ENCODE measurements at regions not wholly inside any gene's neighbourhood (a gene's known extent, or its start where the extent isn't known, plus 50 kb on each side); places are given as distances from the start of the nearest gene placed in this dataset.

DNA sequence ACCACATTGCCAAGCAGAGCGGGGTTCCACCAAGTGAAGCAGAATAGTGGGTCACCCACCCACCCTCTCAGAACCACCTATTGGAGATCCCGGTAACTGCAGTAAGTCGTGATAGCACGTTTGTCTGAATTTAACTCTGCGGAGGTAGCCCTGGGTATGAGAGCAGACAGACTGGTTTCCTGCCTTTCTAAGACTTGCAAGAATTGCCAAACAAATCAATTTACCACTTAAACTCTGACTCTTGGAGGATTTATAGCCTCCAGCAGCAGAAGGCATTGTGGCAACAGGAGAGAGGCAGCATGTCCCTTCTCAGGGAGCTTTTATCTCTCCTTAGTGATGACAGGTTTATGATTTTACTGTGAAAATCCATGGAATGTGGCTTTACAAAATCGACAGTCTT is 287.9 kb upstream of the FMN2 start:
- DNase-seq = no peak

DNA sequence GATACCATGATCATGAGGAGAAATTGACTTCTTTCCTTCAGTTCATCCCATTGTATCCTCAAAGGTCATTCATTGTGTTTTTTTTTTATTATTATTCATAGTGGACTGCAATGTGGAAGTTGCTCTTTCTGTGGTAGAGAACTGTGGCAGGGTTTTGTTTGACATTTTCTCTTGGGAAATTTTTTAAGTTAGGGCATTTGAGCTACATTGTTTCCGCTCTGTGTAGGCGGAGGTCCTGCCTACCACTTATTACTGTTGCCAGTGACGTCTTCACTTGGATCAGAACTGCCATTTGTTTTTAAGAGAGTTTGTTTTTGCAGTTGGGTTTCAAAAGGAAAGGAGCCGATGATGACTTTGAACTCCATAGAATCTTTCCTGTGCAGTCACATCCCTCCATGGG is 287.4 kb upstream of the FMN2 start:
- no peak for DNase-seq

GRCh38 chr1:239805042-239805441 is 286.6 kb upstream of the FMN2 start:
- no peak for DNase-seq

GRCh38 chr1:239805851-239806772 is 285.6 kb upstream of the FMN2 start:
- no peak for DNase-seq

GRCh38 chr1:239806897-239807296 is 284.8 kb upstream of the FMN2 start:
- DNase-seq = no peak

DNA sequence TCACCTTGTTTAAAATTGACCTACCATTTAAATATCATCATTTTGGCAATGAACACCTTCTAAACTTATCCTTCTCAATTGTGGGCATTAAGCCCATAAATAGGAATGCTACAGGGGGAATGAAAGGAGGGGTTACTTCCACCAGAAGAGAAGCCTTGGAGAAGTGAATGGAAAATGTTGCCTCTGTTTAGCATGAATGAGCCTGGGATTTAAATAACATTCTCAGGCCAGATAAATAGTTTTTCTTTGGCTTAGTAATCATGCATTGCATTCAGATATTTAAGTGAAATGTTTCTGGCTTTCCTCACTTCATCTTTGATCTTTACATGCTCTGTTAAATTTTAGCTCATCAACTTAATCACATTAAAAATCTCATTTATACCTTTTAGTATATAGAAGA is 284.3 kb upstream of the FMN2 start:
- no peak for DNase-seq

GRCh38 chr1:239810061-239810481 is 281.6 kb upstream of the FMN2 start:
- DNase-seq = no peak

DNA sequence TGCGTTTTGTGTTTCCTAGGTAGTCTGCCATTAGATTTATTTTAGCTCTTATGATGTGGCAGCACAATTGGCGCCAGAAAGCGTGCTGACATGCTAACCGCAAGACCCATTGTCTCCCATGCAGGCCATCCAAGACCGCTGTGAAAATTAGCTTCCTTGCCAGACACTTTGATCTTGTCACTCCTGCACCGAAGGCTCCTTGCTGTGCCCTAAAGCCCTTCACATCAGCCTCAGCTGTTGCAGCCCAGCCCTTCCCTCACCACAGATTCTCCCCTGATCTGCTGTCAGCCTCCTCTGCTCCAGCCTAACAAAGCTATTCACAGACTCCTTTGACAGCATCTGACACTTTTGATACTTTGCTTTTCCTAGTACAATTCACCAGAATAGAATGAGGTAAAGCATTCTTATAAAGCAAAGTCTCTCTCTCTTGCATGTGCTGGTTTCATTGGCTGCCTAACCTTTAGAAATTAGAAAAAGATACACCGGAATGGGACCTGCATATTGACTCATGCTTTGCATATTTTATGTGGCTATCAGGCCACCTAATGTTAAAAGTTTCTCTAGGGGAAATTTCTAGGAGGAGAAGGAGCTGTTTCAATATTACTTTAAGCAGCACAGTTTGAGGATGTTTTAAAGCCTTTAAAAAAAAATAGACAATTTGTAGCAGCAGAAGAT is 280.3 kb upstream of the FMN2 start:
- peak in 1 of 2 experiments; percentile 14 for DNase-seq

DNA sequence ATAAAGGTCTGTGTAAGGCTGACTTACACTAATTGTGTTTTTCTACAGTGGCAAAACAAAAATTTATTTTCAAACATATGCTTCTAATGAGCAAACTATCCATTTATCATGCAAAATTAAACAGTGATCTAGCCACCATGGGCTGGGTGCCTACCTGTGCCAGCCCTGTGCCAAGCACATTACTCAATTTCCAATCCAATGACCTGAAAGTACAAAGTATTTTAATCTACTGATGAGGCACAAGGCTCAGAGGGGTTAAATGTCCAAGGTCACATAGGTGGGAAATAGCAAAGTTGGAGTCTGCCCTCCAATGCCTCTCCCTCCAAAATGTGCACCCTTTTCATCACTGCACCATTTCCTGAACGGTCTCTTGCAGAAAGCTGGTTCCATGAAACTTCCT is 279.1 kb upstream of the FMN2 start:
- no peak for DNase-seq

- DNase-seq = peak in 1 of 2 experiments; percentile 13
Measured at GRCh38 chr1:239814306-239814881, 277.3 kb upstream of the FMN2 start.

GRCh38 chr1:239815074-239815473 is 276.6 kb upstream of the FMN2 start:
- no peak for DNase-seq

DNA sequence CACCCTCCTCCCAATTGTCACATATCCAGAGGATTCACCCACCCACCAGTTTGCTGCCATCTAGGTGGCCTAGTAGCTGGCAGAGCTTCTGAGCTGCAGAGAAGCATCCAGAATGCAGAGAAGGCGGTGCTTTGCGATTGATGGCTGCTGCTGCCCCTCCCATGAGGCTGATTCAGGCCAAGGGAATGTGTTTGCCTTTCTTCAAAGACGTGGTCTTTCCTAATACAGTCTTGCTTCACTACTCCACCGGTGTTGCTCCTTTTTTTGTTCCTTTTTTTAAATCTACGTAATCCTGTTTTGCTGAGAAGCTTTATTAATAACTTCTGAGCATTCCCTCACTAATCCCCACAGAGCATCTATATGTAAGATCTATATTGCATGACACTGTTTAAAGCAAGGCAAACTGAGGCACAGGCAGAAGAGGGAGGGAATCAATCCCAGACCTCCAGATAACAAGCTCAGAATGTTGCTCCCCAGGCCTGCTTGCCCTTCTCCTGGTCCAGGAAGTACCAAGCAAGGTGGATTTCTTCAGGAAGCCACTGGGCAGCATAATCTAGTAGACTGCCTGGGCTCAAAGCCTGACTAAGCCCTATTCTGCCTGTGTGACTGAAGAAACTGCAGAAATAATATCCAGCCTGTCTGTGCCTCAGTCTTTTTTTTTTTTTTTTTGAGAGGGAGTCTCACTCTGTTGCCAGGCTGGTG is 275.5 kb upstream of the FMN2 start:
- DNase-seq = no peak

GRCh38 chr1:239817276-239817675 is 274.4 kb upstream of the FMN2 start:
- no peak for DNase-seq

GRCh38 chr1:239817801-239818200 is 273.9 kb upstream of the FMN2 start:
- DNase-seq = no peak

GRCh38 chr1:239819096-239819495 is 272.6 kb upstream of the FMN2 start:
- no peak for DNase-seq

DNA sequence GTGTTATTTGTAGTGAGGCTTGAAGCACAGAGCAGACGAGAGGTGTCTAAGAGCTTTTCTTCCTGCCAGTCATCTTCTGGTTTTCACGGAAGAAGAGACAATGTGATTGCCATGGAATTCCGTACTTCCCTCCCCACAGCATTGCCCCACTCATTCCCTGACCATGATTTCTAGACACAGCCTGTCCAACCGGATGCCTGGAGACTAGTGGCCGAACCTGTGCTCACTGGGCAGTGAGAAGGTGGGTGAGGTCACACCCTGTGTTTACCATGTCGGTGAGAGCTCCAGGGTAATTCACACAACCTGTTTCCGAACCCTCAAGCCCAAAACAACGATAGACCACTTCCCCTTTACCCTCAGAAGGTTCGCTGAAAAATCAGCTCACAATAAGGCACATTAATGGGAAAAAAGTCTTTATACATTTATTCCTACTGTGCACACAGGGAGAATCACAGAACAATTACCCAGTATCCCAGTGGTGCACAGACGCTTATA is 271.9 kb upstream of the FMN2 start:
- no peak for DNase-seq

- no peak for DNase-seq
Measured at GRCh38 chr1:239823852-239824251, 267.8 kb upstream of the FMN2 start.

DNA sequence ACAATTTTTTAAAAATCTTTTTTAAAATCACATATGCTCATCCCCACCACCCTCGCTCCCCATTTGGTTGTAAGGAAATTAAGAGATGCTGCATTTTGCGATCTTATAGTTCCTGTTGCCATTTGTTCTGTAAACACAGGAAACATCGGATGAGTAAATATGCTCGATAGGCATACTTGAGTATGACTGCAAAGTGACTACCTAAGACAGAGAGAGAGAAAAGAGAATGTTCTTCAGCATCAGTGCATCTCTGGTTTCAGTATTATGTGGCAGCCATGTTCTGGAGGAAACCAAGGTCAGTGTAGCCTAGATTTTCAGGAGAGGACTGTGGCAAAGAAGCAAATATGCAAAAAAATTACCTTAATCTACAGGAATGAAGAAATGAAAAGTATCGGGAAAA is 265.5 kb upstream of the FMN2 start:
- DNase-seq = no peak

DNA sequence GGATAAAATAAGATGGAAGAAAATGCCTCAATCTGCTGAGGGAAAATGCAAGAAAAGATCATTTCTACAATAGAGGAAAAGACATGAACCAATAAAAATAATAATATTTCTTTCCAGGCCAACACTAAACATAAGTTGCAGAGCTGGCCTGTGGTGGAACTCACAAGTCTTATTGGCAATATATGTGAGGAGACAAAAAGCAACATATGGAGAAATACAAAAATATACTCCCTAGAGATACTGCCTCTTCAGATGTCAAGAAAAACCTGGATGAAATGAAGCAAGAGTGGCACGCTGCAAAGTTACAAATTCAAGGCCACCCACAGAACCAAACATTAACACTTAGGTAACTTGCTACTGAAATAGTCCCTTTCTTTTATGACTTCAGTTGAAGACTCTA is 264.9 kb upstream of the FMN2 start:
- no peak for DNase-seq

- no peak for DNase-seq
Measured at GRCh38 chr1:239829535-239829934, 262.1 kb upstream of the FMN2 start.

GRCh38 chr1:239831577-239832355 is 259.9 kb upstream of the FMN2 start:
- no peak for DNase-seq

- peak; percentile 46 to 79 for DNase-seq
Measured at GRCh38 chr1:239833723-239834122, 258.0 kb upstream of the FMN2 start.

Measured in NCI-H2081 (cell line).